Stimulated activated naive B cell treated with anti-CD40 and anti-IgM and Interleukin-4, amounts not matched to agents 10 μg/mL and 1 μg/mL and 100 μg/mL, for 72 hours (primary cell): ENCODE measurements at regions not wholly inside any gene's neighbourhood (a gene's known extent, or its start where the extent isn't known, plus 50 kb on each side); places are given as distances from the start of the nearest gene placed in this dataset.

Experiments
- ATAC-seq, 2 donors: fragments of 150-1000 bp; cut with Tn5 transposase; replicated peaks; 2 replicates each; pipeline ENCODE4 v1.10.0; 2021; ENCODE audit warnings: moderate library complexity in 1 of 2
- DNase-seq: peaks from one replicate; pipeline ENCODE4 v3.0.0; 2021
- H3K27ac Mint-ChIP-seq: one replicate; pipeline ENCODE4 v1.8.0; 2022; ENCODE audit warnings: mild to moderate bottlenecking, mixed read lengths
- H3K27me3 Mint-ChIP-seq, 2 donors: one replicate each; pipeline ENCODE4 v1.8.0; 2022; ENCODE audit warnings: mixed read lengths in 2 of 2
- H3K36me3 Mint-ChIP-seq, 2 donors: one replicate each; pipeline ENCODE4 v1.8.0; 2022; ENCODE audit warnings: mixed read lengths in 2 of 2, mild to moderate bottlenecking in 1 of 2
- H3K4me1 Mint-ChIP-seq, 2 donors: one replicate each; pipeline ENCODE4 v1.8.0; 2022; ENCODE audit warnings: mixed read lengths in 2 of 2, mild to moderate bottlenecking in 1 of 2
- H3K4me3 Mint-ChIP-seq, 2 donors: one replicate each; pipeline ENCODE4 v1.8.0; 2022; ENCODE audit warnings: mild to moderate bottlenecking in 2 of 2, mixed read lengths in 2 of 2, moderate library complexity in 1 of 2
- H3K9me3 Mint-ChIP-seq, 2 donors: one replicate each; pipeline ENCODE4 v1.8.0; 2022; ENCODE audit warnings: mixed read lengths in 2 of 2, mild to moderate bottlenecking in 1 of 2

- Mint-ChIP-seq H3K4me1 (peaks cover 9 to 14% of the 10 kb centered on the region in 2 donors), H3K27ac (no peak overlapping the region), H3K27me3 (peaks cover 9 to 13% of the 10 kb centered on the region in 2 donors), H3K9me3 (no peaks in the 10 kb centered on the region), H3K36me3 (no peaks in the 10 kb centered on the region), H3K4me3 (no peak overlapping the region)
- ATAC-seq, result no peak
- no peak for DNase-seq
Observed at GRCh38 chr2:46850742-46851141, 64.9 kb downstream of the MCFD2 start.

GRCh38 chr2:46849721-46850556, 65.7 kb downstream of the MCFD2 start:
- no peak overlapping the region for H3K27ac Mint-ChIP-seq
- peaks cover 9 to 13% of the 10 kb centered on the region in 2 donors for H3K27me3 Mint-ChIP-seq
- ATAC-seq, result no peak
- H3K9me3 Mint-ChIP-seq, result no peaks in the 10 kb centered on the region
- H3K4me3 Mint-ChIP-seq, result no peak overlapping the region
- H3K4me1 Mint-ChIP-seq, result peaks cover 9 to 14% of the 10 kb centered on the region in 2 donors
- H3K36me3 Mint-ChIP-seq, result no peaks in the 10 kb centered on the region
- DNase-seq, result no peak

GRCh38 chr2:46849046-46849715, 66.4 kb downstream of the MCFD2 start:
- peaks cover 9 to 14% of the 10 kb centered on the region in 2 donors for H3K4me1 Mint-ChIP-seq

GRCh38 chr2:46848447-46848846, 67.2 kb downstream of the MCFD2 start:
- ATAC-seq (peak; percentile 56 to 63), DNase-seq (peak; percentile 11)
- H3K9me3 Mint-ChIP-seq, result no peaks in the 10 kb centered on the region
- peaks cover 9 to 13% of the 10 kb centered on the region in 2 donors for H3K27me3 Mint-ChIP-seq
- peak overlapping the region; percentile 47 for H3K27ac Mint-ChIP-seq
- H3K4me3 Mint-ChIP-seq, result peak overlapping the region; percentile 36 to 44
- H3K4me1 Mint-ChIP-seq, result peaks cover 9 to 14% of the 10 kb centered on the region in 2 donors
- H3K36me3 Mint-ChIP-seq, result no peaks in the 10 kb centered on the region

More at GRCh38 chr2:46849046-46849715, 66.4 kb downstream of the MCFD2 start:
- DNase-seq, result no peak
- Mint-ChIP-seq H3K27ac (no peak overlapping the region), H3K36me3 (no peaks in the 10 kb centered on the region), H3K9me3 (no peaks in the 10 kb centered on the region), H3K27me3 (peaks cover 9 to 13% of the 10 kb centered on the region in 2 donors), H3K4me3 (peak overlapping the region in 1 of 2 donors; percentile 38)
- ATAC-seq, result no peak

GRCh38 chr2:46847726-46848412, 67.7 kb downstream of the MCFD2 start:
- Mint-ChIP-seq H3K36me3 (no peaks in the 10 kb centered on the region), H3K4me3 (no peak overlapping the region), H3K27me3 (peaks cover 9 to 13% of the 10 kb centered on the region in 2 donors), H3K9me3 (no peaks in the 10 kb centered on the region), H3K4me1 (peaks cover 9 to 14% of the 10 kb centered on the region in 2 donors), H3K27ac (no peak overlapping the region)
- DNase-seq (no peak), ATAC-seq (peak; percentile 12 to 29)

GRCh38 chr2:46847185-46847710, 68.4 kb downstream of the MCFD2 start:
- no peak overlapping the region for H3K27ac Mint-ChIP-seq
- H3K4me1 Mint-ChIP-seq, result peaks cover 9 to 14% of the 10 kb centered on the region in 2 donors

GRCh38 chr2:46846536-46846935, 69.1 kb downstream of the MCFD2 start:
- Mint-ChIP-seq H3K36me3 (no peaks in the 10 kb centered on the region), H3K4me3 (no peak overlapping the region), H3K27me3 (peaks cover 9 to 13% of the 10 kb centered on the region in 2 donors), H3K4me1 (peaks cover 12 to 18% of the 10 kb centered on the region in 2 donors), H3K27ac (no peak overlapping the region), H3K9me3 (no peaks in the 10 kb centered on the region)
- DNase-seq (no peak), ATAC-seq (no peak)

More at GRCh38 chr2:46847185-46847710, 68.4 kb downstream of the MCFD2 start:
- H3K36me3 Mint-ChIP-seq, result no peaks in the 10 kb centered on the region
- DNase-seq, result no peak
- no peak for ATAC-seq
- peaks cover 9 to 13% of the 10 kb centered on the region in 2 donors for H3K27me3 Mint-ChIP-seq
- no peak overlapping the region for H3K4me3 Mint-ChIP-seq
- H3K9me3 Mint-ChIP-seq, result no peaks in the 10 kb centered on the region

- H3K4me1 Mint-ChIP-seq, result peaks cover 13 to 21% of the 10 kb centered on the region in 2 donors
- H3K27me3 Mint-ChIP-seq, result peaks cover 9 to 13% of the 10 kb centered on the region in 2 donors
- H3K9me3 Mint-ChIP-seq, result no peaks in the 10 kb centered on the region
- DNase-seq (no peak), ATAC-seq (no peak)
- no peak overlapping the region for H3K4me3 Mint-ChIP-seq
- no peaks in the 10 kb centered on the region for H3K36me3 Mint-ChIP-seq
- no peak overlapping the region for H3K27ac Mint-ChIP-seq
Observed at GRCh38 chr2:46845542-46846486, 69.8 kb downstream of the MCFD2 start.

GRCh38 chr2:46844443-46844842, 71.2 kb downstream of the MCFD2 start:
- H3K27ac Mint-ChIP-seq, result no peak overlapping the region

GRCh38 chr2:46844034-46844433, 71.6 kb downstream of the MCFD2 start:
- Mint-ChIP-seq H3K4me1 (peaks cover 12 to 18% of the 10 kb centered on the region in 2 donors), H3K4me3 (no peak overlapping the region), H3K36me3 (no peaks in the 10 kb centered on the region), H3K27ac (no peak overlapping the region), H3K27me3 (peaks cover 6 to 7% of the 10 kb centered on the region in 2 donors), H3K9me3 (no peaks in the 10 kb centered on the region)
- ATAC-seq (no peak), DNase-seq (no peak)

More at GRCh38 chr2:46844443-46844842, 71.2 kb downstream of the MCFD2 start:
- no peak for DNase-seq
- Mint-ChIP-seq H3K4me3 (no peak overlapping the region), H3K36me3 (no peaks in the 10 kb centered on the region), H3K4me1 (peaks cover 13 to 21% of the 10 kb centered on the region in 2 donors), H3K27me3 (peaks cover 9 to 11% of the 10 kb centered on the region in 2 donors), H3K9me3 (no peaks in the 10 kb centered on the region)
- ATAC-seq, result no peak

GRCh38 chr2:46843316-46843715, 72.3 kb downstream of the MCFD2 start:
- no peaks in the 10 kb centered on the region for H3K36me3 Mint-ChIP-seq
- no peak for ATAC-seq
- no peak overlapping the region for H3K27ac Mint-ChIP-seq
- H3K4me3 Mint-ChIP-seq, result no peak overlapping the region
- no peak for DNase-seq
- no peaks in the 10 kb centered on the region for H3K9me3 Mint-ChIP-seq
- peaks cover 2 to 6% of the 10 kb centered on the region in 2 donors for H3K27me3 Mint-ChIP-seq
- H3K4me1 Mint-ChIP-seq, result peaks cover 7 to 10% of the 10 kb centered on the region in 2 donors

GRCh38 chr2:46842876-46843275, 72.7 kb downstream of the MCFD2 start:
- ATAC-seq (no peak), DNase-seq (no peak)
- Mint-ChIP-seq H3K4me1 (peaks cover 4 to 11% of the 10 kb centered on the region in 2 donors), H3K27ac (no peak overlapping the region), H3K36me3 (no peaks in the 10 kb centered on the region), H3K4me3 (no peak overlapping the region), H3K27me3 (peaks cover 0 to 6% of the 10 kb centered on the region in 2 donors), H3K9me3 (no peaks in the 10 kb centered on the region)

- H3K9me3 Mint-ChIP-seq, result no peaks in the 10 kb centered on the region
- ATAC-seq (peak; percentile 73 to 83), DNase-seq (no peak)
- H3K27me3 Mint-ChIP-seq, result peaks cover 0 to 6% of the 10 kb centered on the region in 2 donors
- peak overlapping the region; percentile 43 for H3K27ac Mint-ChIP-seq
- H3K36me3 Mint-ChIP-seq, result no peaks in the 10 kb centered on the region
- peaks cover 4 to 14% of the 10 kb centered on the region in 2 donors for H3K4me1 Mint-ChIP-seq
- no peak overlapping the region for H3K4me3 Mint-ChIP-seq
Observed at GRCh38 chr2:46841621-46842020, 74.0 kb downstream of the MCFD2 start.
